HCT116 (cell line): ENCODE measurements at regions not wholly inside any gene's neighbourhood (a gene's known extent, or its start where the extent isn't known, plus 50 kb on each side); places are given as distances from the start of the nearest gene placed in this dataset.

Experiments
- ATAC-seq: fragments of 200-7000 bp; cut with Tn5 transposase; 2 replicates; pipeline ENCODE4 v1.9.1; 2020; ENCODE audit warnings: mild to moderate bottlenecking, moderate library complexity
- BruUV-seq: library from RNA; stranded (reverse); fragments of 400-500 nt; replicated peaks from 2 replicates; lab custom pipeline; 2021; lab: Mats Ljungman, UMichigan
- CTCF ChIA-PET: fragments of 300-600 bp; sonication (Branson Sonifier 250); formaldehyde crosslinking; loops from one replicate; lab custom pipeline; 2021; ENCODE audit warnings: antibody characterized with exemption; lab: Charles Lee
- POLR2A ChIA-PET: fragments of 300-600, 350-600 bp; sonication (Branson Sonifier 250); formaldehyde crosslinking; loops from one replicate; lab custom pipeline; 2021; ENCODE audit warnings: antibody characterized with exemption; lab: Charles Lee
- RAD21 ChIA-PET, 2 experiments: fragments of 300-600 bp; sonication (Branson Sonifier 250); formaldehyde crosslinking; loops; one replicate each; lab custom pipeline; 2023; ENCODE audit warnings: low total read pairs in 2 of 2; ENCODE audit not compliant: uncharacterized antibody in 2 of 2, unreplicated experiment in 2 of 2, low non-redundant PET in 1 of 2; lab: Charles Lee
- DNase-seq: peaks from one replicate; pipeline ENCODE4 v3.0.0-alpha.2; 2010; ENCODE audit warnings: low read depth, low spot score
- H2AFZ ChIP-seq: fragments of 200-600 bp; shearing (Covaris generic), sonication (generic); 2 replicates; pipeline ENCODE4 v1.6.1; 2017; ENCODE audit warnings: low read depth, mixed run types, mixed read lengths, antibody characterized with exemption, low read length; ENCODE audit not compliant: poor library complexity, severe bottlenecking
- H3K27ac ChIP-seq: 2 replicates; pipeline ENCODE4 v1.5.1; 2012; ENCODE audit warnings: low read depth, low read length
- H3K27me3 ChIP-seq: fragments of 200-600 bp; sonication (generic); 2 replicates; pipeline ENCODE4 v1.6.1; 2016; ENCODE audit warnings: mixed run types, low read length, mixed read lengths; ENCODE audit not compliant: insufficient read depth
- H3K36me3 ChIP-seq, 2 experiments: fragments of 200-500 bp in 1 of 2; fragments of 200-600 bp in 1 of 2; sonication (Bioruptor generic) in 1 of 2; sonication (generic) in 1 of 2; 2 replicates each; pipeline versions ENCODE4 v1.5.1 to v1.6.1; 2014 to 2016; ENCODE audit warnings: low read length in 2 of 2, inconsistent platforms in 1 of 2, mixed read lengths in 1 of 2, mixed run types in 1 of 2; ENCODE audit not compliant: insufficient read depth in 2 of 2, control insufficient read depth in 1 of 2
- H3K4me1 ChIP-seq, 2 experiments: fragments of 200-600 bp in 1 of 2; sonication (generic) in 1 of 2; 2 replicates each; pipeline versions ENCODE4 v1.5.1 to v1.6.1; 2012 to 2017; ENCODE audit warnings: low read length in 2 of 2, inconsistent platforms in 1 of 2, mild to moderate bottlenecking in 1 of 2, mixed read lengths in 1 of 2, mixed run types in 1 of 2, moderate library complexity in 1 of 2; ENCODE audit not compliant: insufficient read depth in 2 of 2, control insufficient read depth in 1 of 2
- H3K4me2 ChIP-seq: fragments of 200-600 bp; sonication (generic); 2 replicates; pipeline ENCODE4 v1.6.1; 2017; ENCODE audit warnings: mixed run types, low read length, mixed read lengths
- H3K4me3 ChIP-seq, 2 experiments: fragments of 200-600 bp in 1 of 2; sonication (generic) in 1 of 2; replicated peaks in 1 of 2; 2 replicates each; pipeline ENCODE4 v1.5.1; 2011 to 2016; ENCODE audit warnings: low read length in 2 of 2, control low read depth in 1 of 2, low read depth in 1 of 2, mild to moderate bottlenecking in 1 of 2, mixed read lengths in 1 of 2, mixed run types in 1 of 2
- H3K79me2 ChIP-seq: fragments of 200-600 bp; sonication (generic); 2 replicates; pipeline ENCODE4 v1.6.1; 2017; ENCODE audit warnings: mild to moderate bottlenecking, mixed run types, low read length, moderate library complexity, mixed read lengths; ENCODE audit not compliant: insufficient read depth
- H3K9ac ChIP-seq: fragments of 200-600 bp; sonication (generic); 2 replicates; pipeline ENCODE4 v1.6.1; 2016; ENCODE audit warnings: low read length, mixed read lengths
- H3K9me2 ChIP-seq: fragments of 200-600 bp; sonication (generic), shearing (Covaris generic); 2 replicates; pipeline ENCODE4 v1.6.1; 2017; ENCODE audit warnings: mixed run types, mild to moderate bottlenecking, moderate library complexity; ENCODE audit not compliant: insufficient read depth
- H3K9me3 ChIP-seq, 2 experiments: fragments of 200-500 bp in 1 of 2; fragments of 200-600 bp in 1 of 2; sonication (Bioruptor generic) in 1 of 2; sonication (generic) in 1 of 2; 2 replicates each; pipeline ENCODE4 v1.6.1; 2014 to 2017; ENCODE audit warnings: low read length in 2 of 2, mixed read lengths in 2 of 2, inconsistent platforms in 1 of 2, low read depth in 1 of 2, mild to moderate bottlenecking in 1 of 2, mixed run types in 1 of 2, moderate library complexity in 1 of 2; ENCODE audit not compliant: control insufficient read depth in 1 of 2, insufficient read depth in 1 of 2
- H4K20me1 ChIP-seq: fragments of 200-600 bp; sonication (generic), shearing (Covaris generic); 2 replicates; pipeline ENCODE4 v1.6.1; 2017; ENCODE audit warnings: mixed run types, mild to moderate bottlenecking, moderate library complexity; ENCODE audit not compliant: insufficient read depth
- CBX3 ChIP-seq: IDR thresholded peaks from 2 replicates; pipeline ENCODE4 v1.6.1; 2012; ENCODE audit warnings: low read depth
- EGR1 ChIP-seq: IDR thresholded peaks from 2 replicates; pipeline ENCODE4 v1.6.1; 2012; ENCODE audit warnings: low read depth
- ELF1 ChIP-seq: IDR thresholded peaks from 2 replicates; pipeline ENCODE4 v1.6.1; 2012; ENCODE audit warnings: low read depth, borderline replicate concordance
- EZH2 ChIP-seq: fragments of 200-600 bp; sonication (generic); IDR thresholded peaks from 2 replicates; pipeline ENCODE4 v1.6.1; 2017; ENCODE audit warnings: antibody characterized with exemption, mixed run types
- EZH2phosphoT487 ChIP-seq: fragments of 200-600 bp; IDR thresholded peaks from 2 replicates; pipeline ENCODE4 v1.6.1; 2018; ENCODE audit warnings: antibody characterized with exemption, borderline replicate concordance
- FOSL1 ChIP-seq: IDR thresholded peaks from 2 replicates; pipeline ENCODE4 v1.6.1; 2012; ENCODE audit warnings: low read depth
- JUND ChIP-seq: IDR thresholded peaks from 2 replicates; pipeline ENCODE4 v1.6.1; 2012
- POLR2A ChIP-seq: IDR thresholded peaks from 2 replicates; pipeline ENCODE4 v1.7.0; 2011; ENCODE audit warnings: borderline replicate concordance; ENCODE audit not compliant: insufficient read depth, insufficient read length; ENCODE audit errors: extremely low read depth
- POLR2AphosphoS5 ChIP-seq: IDR thresholded peaks from 2 replicates; pipeline ENCODE4 v1.6.1; 2011; ENCODE audit warnings: mild to moderate bottlenecking, low read depth, low read length, moderate library complexity
- SIN3A ChIP-seq: IDR thresholded peaks from 2 replicates; pipeline ENCODE4 v1.6.1; 2012; ENCODE audit warnings: low read depth
- SP1 ChIP-seq: IDR thresholded peaks from 2 replicates; pipeline ENCODE4 v1.6.1; 2012; ENCODE audit warnings: low read depth
- SRF ChIP-seq: IDR thresholded peaks from 2 replicates; pipeline ENCODE4 v1.6.1; 2012; ENCODE audit warnings: low read depth
- TCF7L2 ChIP-seq: IDR thresholded peaks from 2 replicates; pipeline ENCODE4 v1.7.0; 2011; ENCODE audit warnings: borderline replicate concordance, inconsistent platforms; ENCODE audit not compliant: insufficient read depth, insufficient read length; ENCODE audit errors: extremely low read depth
- YY1 ChIP-seq: IDR thresholded peaks from 2 replicates; pipeline ENCODE4 v1.6.1; 2011; ENCODE audit warnings: low read length, low read depth, moderate library complexity, mild to moderate bottlenecking; ENCODE audit not compliant: insufficient replicate concordance; ENCODE audit errors: extremely low read depth
- ZFX ChIP-seq: fragments of 450-650 bp; IDR thresholded peaks from 2 replicates; pipeline ENCODE4 v1.6.1; 2017
- intact Hi-C: fragments of 100-400 bp; cut with micrococcal nuclease; formaldehyde crosslinking; loops from 2 replicates; pipeline ENCODE4 v1.10.0; 2022
- TF ChIP-seq, protein P1 (sequence below): IDR thresholded peaks from 2 replicates; pipeline ENCODE4 v1.6.1; 2012
- TF ChIP-seq, protein P2 (sequence below), 3 experiments: fragments of 200-600 bp in 1 of 3; sonication (generic) in 1 of 3; IDR thresholded peaks in 2 of 3; conservative IDR thresholded peaks in 1 of 3; 2 replicates each; pipeline ENCODE4 v1.5.1; 2012 to 2017; ENCODE audit warnings: low read depth in 2 of 3, low read length in 2 of 3, antibody characterized with exemption in 1 of 3, borderline replicate concordance in 1 of 3, control low read depth in 1 of 3, mild to moderate bottlenecking in 1 of 3, mixed read lengths in 1 of 3, mixed run types in 1 of 3, moderate library complexity in 1 of 3; ENCODE audit not compliant: insufficient read depth in 1 of 3
- TF ChIP-seq, protein P3 (sequence below): IDR thresholded peaks from 2 replicates; pipeline ENCODE4 v1.6.1; 2012
- TF ChIP-seq, protein P4 (sequence below): IDR thresholded peaks from 2 replicates; pipeline ENCODE4 v1.6.1; 2012; ENCODE audit warnings: low read depth

DNA sequence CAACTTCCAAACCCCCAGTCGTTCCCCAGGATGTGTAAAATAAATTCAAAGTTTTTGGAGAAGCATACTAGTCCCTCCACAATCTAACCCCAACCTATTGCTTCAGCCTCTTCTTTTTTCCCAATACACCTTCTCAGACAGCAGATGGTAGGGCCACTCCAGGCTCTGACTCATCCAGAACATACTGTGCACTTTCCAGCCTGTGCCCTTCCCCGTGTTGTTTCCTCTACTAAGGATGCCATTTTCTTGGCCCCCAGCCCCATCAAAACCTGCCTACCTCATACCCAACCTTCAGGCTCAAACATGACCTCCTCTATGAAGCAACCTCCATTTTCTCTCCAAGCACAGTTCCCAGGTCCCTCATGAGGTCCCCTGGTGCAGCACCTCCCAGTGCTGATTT, 669.3 kb downstream of the BCL11A start:
- Histone ChIP-seq H3K9ac (no peak overlapping the region), H3K4me3 (no peak overlapping the region), H2AFZ (no peak overlapping the region), H3K4me1 (no peaks in the 10 kb centered on the region), H3K27me3 (0 out of 2 replicates have a peak, but pooled peaks cover 3% of the 10 kb centered on the region), H4K20me1 (no peaks in the 10 kb centered on the region), H3K79me2 (no peaks in the 10 kb centered on the region), H3K36me3 (no peaks in the 10 kb centered on the region), H3K9me2 (no peaks in the 10 kb centered on the region), H3K4me2 (no peak overlapping the region), H3K27ac (no peak overlapping the region), H3K9me3 (no peaks in the 10 kb centered on the region)
- ChIA-PET RAD21 (no interaction called here), CTCF (no interaction called here), POLR2A (no interaction called here)
- intact Hi-C loops, result no loop called here
- ATAC-seq, result no peak
- BruUV-seq, result no TSS peak
- TF ChIP-seq, protein P1, sequence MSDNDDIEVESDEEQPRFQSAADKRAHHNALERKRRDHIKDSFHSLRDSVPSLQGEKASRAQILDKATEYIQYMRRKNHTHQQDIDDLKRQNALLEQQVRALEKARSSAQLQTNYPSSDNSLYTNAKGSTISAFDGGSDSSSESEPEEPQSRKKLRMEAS, result no peak
- TF ChIP-seq CBX3, result no peak
- TF ChIP-seq POLR2A, result no peak
- TF ChIP-seq ZFX, result no peak
- TF ChIP-seq, protein P2, sequence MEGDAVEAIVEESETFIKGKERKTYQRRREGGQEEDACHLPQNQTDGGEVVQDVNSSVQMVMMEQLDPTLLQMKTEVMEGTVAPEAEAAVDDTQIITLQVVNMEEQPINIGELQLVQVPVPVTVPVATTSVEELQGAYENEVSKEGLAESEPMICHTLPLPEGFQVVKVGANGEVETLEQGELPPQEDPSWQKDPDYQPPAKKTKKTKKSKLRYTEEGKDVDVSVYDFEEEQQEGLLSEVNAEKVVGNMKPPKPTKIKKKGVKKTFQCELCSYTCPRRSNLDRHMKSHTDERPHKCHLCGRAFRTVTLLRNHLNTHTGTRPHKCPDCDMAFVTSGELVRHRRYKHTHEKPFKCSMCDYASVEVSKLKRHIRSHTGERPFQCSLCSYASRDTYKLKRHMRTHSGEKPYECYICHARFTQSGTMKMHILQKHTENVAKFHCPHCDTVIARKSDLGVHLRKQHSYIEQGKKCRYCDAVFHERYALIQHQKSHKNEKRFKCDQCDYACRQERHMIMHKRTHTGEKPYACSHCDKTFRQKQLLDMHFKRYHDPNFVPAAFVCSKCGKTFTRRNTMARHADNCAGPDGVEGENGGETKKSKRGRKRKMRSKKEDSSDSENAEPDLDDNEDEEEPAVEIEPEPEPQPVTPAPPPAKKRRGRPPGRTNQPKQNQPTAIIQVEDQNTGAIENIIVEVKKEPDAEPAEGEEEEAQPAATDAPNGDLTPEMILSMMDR (IDR thresholded peaks at IDR 0.05 in 2 of 3, conservative IDR thresholded peaks at IDR 0.05 in 1 of 3; ENCODE audit: borderline replicate concordance in 1 of 3, insufficient read depth in 1 of 3, low read depth in 2 of 3, low read length in 2 of 3), result no peak
- TF ChIP-seq, protein P3, sequence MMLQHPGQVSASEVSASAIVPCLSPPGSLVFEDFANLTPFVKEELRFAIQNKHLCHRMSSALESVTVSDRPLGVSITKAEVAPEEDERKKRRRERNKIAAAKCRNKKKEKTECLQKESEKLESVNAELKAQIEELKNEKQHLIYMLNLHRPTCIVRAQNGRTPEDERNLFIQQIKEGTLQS, result no peak
- TF ChIP-seq EZH2phosphoT487, result no peak
- TF ChIP-seq JUND, result no peak
- no peak for TF ChIP-seq FOSL1
- no peak for TF ChIP-seq TCF7L2
- no peak for TF ChIP-seq ELF1
- no peak for TF ChIP-seq SP1
- TF ChIP-seq, protein P4, sequence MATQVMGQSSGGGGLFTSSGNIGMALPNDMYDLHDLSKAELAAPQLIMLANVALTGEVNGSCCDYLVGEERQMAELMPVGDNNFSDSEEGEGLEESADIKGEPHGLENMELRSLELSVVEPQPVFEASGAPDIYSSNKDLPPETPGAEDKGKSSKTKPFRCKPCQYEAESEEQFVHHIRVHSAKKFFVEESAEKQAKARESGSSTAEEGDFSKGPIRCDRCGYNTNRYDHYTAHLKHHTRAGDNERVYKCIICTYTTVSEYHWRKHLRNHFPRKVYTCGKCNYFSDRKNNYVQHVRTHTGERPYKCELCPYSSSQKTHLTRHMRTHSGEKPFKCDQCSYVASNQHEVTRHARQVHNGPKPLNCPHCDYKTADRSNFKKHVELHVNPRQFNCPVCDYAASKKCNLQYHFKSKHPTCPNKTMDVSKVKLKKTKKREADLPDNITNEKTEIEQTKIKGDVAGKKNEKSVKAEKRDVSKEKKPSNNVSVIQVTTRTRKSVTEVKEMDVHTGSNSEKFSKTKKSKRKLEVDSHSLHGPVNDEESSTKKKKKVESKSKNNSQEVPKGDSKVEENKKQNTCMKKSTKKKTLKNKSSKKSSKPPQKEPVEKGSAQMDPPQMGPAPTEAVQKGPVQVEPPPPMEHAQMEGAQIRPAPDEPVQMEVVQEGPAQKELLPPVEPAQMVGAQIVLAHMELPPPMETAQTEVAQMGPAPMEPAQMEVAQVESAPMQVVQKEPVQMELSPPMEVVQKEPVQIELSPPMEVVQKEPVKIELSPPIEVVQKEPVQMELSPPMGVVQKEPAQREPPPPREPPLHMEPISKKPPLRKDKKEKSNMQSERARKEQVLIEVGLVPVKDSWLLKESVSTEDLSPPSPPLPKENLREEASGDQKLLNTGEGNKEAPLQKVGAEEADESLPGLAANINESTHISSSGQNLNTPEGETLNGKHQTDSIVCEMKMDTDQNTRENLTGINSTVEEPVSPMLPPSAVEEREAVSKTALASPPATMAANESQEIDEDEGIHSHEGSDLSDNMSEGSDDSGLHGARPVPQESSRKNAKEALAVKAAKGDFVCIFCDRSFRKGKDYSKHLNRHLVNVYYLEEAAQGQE, result no peak
- TF ChIP-seq POLR2AphosphoS5, result no peak
- no peak for TF ChIP-seq SRF
- TF ChIP-seq EZH2, result no peak
- no peak for TF ChIP-seq SIN3A
- TF ChIP-seq YY1, result no peak
- TF ChIP-seq EGR1, result no peak
- no peak for DNase-seq
